Calu3 (cell line): ENCODE measurements at regions not wholly inside any gene's neighbourhood (a gene's known extent, or its start where the extent isn't known, plus 50 kb on each side); places are given as distances from the start of the nearest gene placed in this dataset.

Experiments used
- BruUV-seq: library from RNA; stranded (reverse); fragments of 400-500 nt; replicated peaks from 2 replicates; lab custom pipeline; 2021; lab: Mats Ljungman, UMichigan
- CTCF ChIA-PET: fragments of 300-600 bp; sonication (Branson Sonifier 250); formaldehyde crosslinking; loops from one replicate; lab custom pipeline; 2022; ENCODE audit warnings: antibody characterized with exemption; lab: Charles Lee
- DNase-seq: peaks from one replicate; pipeline ENCODE4 v3.0.0; 2022
- H3K27ac Mint-ChIP-seq: one replicate; pipeline ENCODE4 v1.8.0; 2022; ENCODE audit warnings: mixed read lengths; ENCODE audit not compliant: unreplicated experiment
- H3K27me3 Mint-ChIP-seq: one replicate; pipeline ENCODE4 v1.8.0; 2022; ENCODE audit warnings: mixed read lengths; ENCODE audit not compliant: unreplicated experiment
- H3K36me3 Mint-ChIP-seq: one replicate; pipeline ENCODE4 v1.8.0; 2022; ENCODE audit warnings: mild to moderate bottlenecking, moderate library complexity, mixed read lengths; ENCODE audit not compliant: insufficient read depth, unreplicated experiment
- H3K4me1 Mint-ChIP-seq: one replicate; pipeline ENCODE4 v1.8.0; 2022; ENCODE audit warnings: mild to moderate bottlenecking, low read depth, mixed read lengths; ENCODE audit not compliant: unreplicated experiment
- H3K4me3 Mint-ChIP-seq: one replicate; pipeline ENCODE4 v1.8.0; 2022; ENCODE audit warnings: mild to moderate bottlenecking, low read depth, moderate library complexity, mixed read lengths; ENCODE audit not compliant: unreplicated experiment
- H3K9me3 Mint-ChIP-seq: one replicate; pipeline ENCODE4 v1.8.0; 2022; ENCODE audit warnings: low read depth, mixed read lengths; ENCODE audit not compliant: unreplicated experiment
- CTCF ChIP-seq: fragments of 200-600 bp; IDR thresholded peaks from one replicate; pipeline ENCODE4 v1.8.0; 2022; ENCODE audit warnings: antibody characterized with exemption; ENCODE audit not compliant: unreplicated experiment
- intact Hi-C: fragments of 100-400 bp; cut with micrococcal nuclease; formaldehyde crosslinking; loops from one replicate; pipeline ENCODE4 v1.10.0; 2022; ENCODE audit not compliant: unreplicated experiment

- peaks cover 70% of the 10 kb centered on the region for H3K27me3 Mint-ChIP-seq
- no TSS peak for BruUV-seq
- no peak overlapping the region for H3K27ac Mint-ChIP-seq
These were observed 72.8 kb downstream of the S1PR1 start for GRCh38 chr1:101309334-101310311.

GRCh38 chr1:101310506-101310905 lies 73.7 kb downstream of the S1PR1 start:
- Mint-ChIP-seq H3K27me3 (peaks cover 70% of the 10 kb centered on the region), H3K4me3 (no peak overlapping the region), H3K36me3 (no peaks in the 10 kb centered on the region), H3K9me3 (no peaks in the 10 kb centered on the region), H3K4me1 (no peaks in the 10 kb centered on the region), H3K27ac (no peak overlapping the region)
- CTCF ChIA-PET: interaction anchor here (0.8 to 1.9 kb wide), 2 partner anchors 44 to 47 kb away, joined by 3 to 9 read pairs; no protein-coding TSS in a partner anchor
- intact Hi-C loops: no loop called here
- no TSS peak for BruUV-seq
- no peak for TF ChIP-seq CTCF
- DNase-seq: no peak

More at GRCh38 chr1:101309334-101310311, 72.8 kb downstream of the S1PR1 start:
- Mint-ChIP-seq H3K4me1 (no peaks in the 10 kb centered on the region), H3K36me3 (no peaks in the 10 kb centered on the region), H3K9me3 (no peaks in the 10 kb centered on the region), H3K4me3 (peak overlapping the region; percentile 64)
- intact Hi-C loops: loop anchor here (1.0 to 2.0 kb wide), 2 partner anchors 48 to 129 kb away; no protein-coding TSS in a partner anchor
- DNase-seq: peak; percentile 44
- CTCF ChIA-PET: interaction anchor here (0.5 to 1.9 kb wide), 10 partner anchors 9 to 344 kb away, joined by 3 to 58 read pairs (median 4); no protein-coding TSS in a partner anchor
- peak; percentile 63 for TF ChIP-seq CTCF

- Mint-ChIP-seq H3K27me3 (peaks cover 66% of the 10 kb centered on the region), H3K9me3 (no peaks in the 10 kb centered on the region)
These were observed 74.5 kb downstream of the S1PR1 start for GRCh38 chr1:101311146-101311920.

More at GRCh38 chr1:101311146-101311920, 74.5 kb downstream of the S1PR1 start:
- H3K4me1 Mint-ChIP-seq: no peaks in the 10 kb centered on the region
- intact Hi-C loops: no loop called here
- no peak for DNase-seq
- H3K27ac Mint-ChIP-seq: no peak overlapping the region
- no peaks in the 10 kb centered on the region for H3K36me3 Mint-ChIP-seq
- CTCF ChIA-PET: interaction anchor here (0.8 kb wide), 1 partner anchor 47 kb away, joined by 3 read pairs; no protein-coding TSS in a partner anchor
- no peak overlapping the region for H3K4me3 Mint-ChIP-seq
- TF ChIP-seq CTCF: no peak
- BruUV-seq: no TSS peak
